ENCODE measurements at regions not wholly inside any gene's neighbourhood (a gene's known extent, or its start where the extent isn't known, plus 50 kb on each side); places are given as distances from the start of the nearest gene placed in this dataset.

GRCh38 chr1:182003953-182004586 is 57.4 kb downstream of the ZNF648 start:
- TF ChIP-seq CTCF (IDR thresholded peaks at IDR 0.05) (no peak), POLR2A (IDR thresholded peaks at IDR 0.05) (no peak)
- DNase-seq (ENCODE audit: low spot score in 2 of 2), result peak in 1 of 2 donors; percentile 86
- WGBS, 2 donors, result 46 to 52% methylated on average over 12 of the region's 12 CpGs

GRCh38 chr1:182003025-182003725 is 58.3 kb downstream of the ZNF648 start:
- TF ChIP-seq POLR2A (IDR thresholded peaks at IDR 0.05) (no peak), CTCF (IDR thresholded peaks at IDR 0.05) (no peak)

More at GRCh38 chr1:182003953-182004586, 57.4 kb downstream of the ZNF648 start:
- no peak overlapping the region for H3K4me3 ChIP-seq (ENCODE audit: low read depth, poor library complexity, severe bottlenecking)
- intact Hi-C loops (cut with DNase I; ENCODE audit: low total_unique reads), result no loop called here

DNA sequence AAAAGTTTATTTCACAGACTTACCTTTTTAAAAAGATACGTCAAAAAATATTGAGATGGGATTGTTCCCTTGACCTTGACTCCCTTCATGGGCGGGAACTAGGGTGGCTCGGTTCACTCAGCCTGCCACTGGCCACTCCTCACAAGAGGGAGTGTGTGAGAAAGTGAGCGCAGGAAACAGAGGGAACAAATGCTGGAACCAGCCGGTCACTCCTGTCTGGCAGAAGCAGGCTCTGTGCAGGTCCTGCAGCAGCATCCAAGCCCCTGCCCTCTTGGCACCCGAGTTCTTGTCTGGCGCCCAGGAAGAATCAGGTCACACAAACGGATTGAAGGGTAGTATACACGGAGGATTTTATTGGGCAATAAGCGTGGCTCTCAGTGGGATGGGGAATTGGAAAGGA is 58.9 kb downstream of the ZNF648 start:
- intact Hi-C loops (cut with DNase I; ENCODE audit: low total_unique reads), result no loop called here
- no peak overlapping the region for H3K4me3 ChIP-seq (ENCODE audit: low read depth, poor library complexity, severe bottlenecking)
- DNase-seq (ENCODE audit: low spot score in 2 of 2), result no peak
- TF ChIP-seq CTCF (IDR thresholded peaks at IDR 0.05) (no peak), POLR2A (IDR thresholded peaks at IDR 0.05) (no peak)
- WGBS, 2 donors, result 34 to 50% methylated on average over 10 of the region's 10 CpGs

More at GRCh38 chr1:182003025-182003725, 58.3 kb downstream of the ZNF648 start:
- intact Hi-C loops (cut with DNase I; ENCODE audit: low total_unique reads), result no loop called here
- H3K4me3 ChIP-seq (ENCODE audit: low read depth, poor library complexity, severe bottlenecking), result no peak overlapping the region
- no peak for DNase-seq (ENCODE audit: low spot score in 2 of 2)
- WGBS, 2 donors, result 37 to 38% methylated on average over 10 of the region's 10 CpGs

DNA sequence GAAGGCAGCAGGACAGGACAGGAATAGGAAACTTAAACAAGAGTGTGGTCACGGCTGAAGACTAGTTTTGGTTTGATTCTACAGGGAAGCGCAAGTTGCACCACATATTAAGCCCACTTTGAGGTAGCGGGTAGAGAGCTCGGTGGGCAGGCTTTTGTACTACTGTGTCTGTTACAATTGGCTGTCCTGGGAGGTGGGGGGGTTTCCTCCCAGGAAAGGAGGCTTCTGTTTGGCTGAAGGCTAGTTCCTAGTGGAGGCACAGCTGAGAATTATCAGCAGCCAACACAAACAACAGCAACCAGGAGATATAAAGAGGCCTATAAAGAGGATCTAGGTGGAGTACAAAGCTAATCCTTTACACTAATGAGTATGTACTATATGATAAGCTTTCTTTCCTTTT is 62.7 kb downstream of the ZNF648 start:
- intact Hi-C loops (cut with DNase I; ENCODE audit: low total_unique reads), result no loop called here
- no peak for DNase-seq (ENCODE audit: low spot score in 2 of 2)
- no peak overlapping the region for H3K4me3 ChIP-seq (ENCODE audit: low read depth, poor library complexity, severe bottlenecking)
- 79 to 82% methylated on average over 4 of the region's 4 CpGs for WGBS, 2 donors
- no peak for TF ChIP-seq CTCF (IDR thresholded peaks at IDR 0.05)
- TF ChIP-seq POLR2A (IDR thresholded peaks at IDR 0.05), result no peak

DNA sequence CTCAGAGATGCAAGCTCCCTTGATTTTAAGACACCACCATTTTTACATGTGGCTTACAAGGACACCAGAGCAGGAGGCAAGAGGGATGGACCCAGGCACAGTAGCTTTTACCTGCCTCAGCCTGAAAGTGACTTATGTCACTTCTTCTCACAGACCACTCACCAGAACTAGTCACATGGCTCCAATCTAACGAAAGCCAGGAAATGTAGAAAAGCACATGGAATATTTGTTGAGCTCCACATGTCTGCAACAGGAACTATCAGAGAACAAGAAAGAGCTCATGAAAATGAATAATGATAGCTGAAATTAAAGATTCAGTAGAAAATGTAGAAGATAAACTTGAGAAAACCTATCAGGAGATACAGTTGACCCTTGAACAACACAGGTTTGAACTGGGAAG is 69.4 kb downstream of the ZNF648 start:
- 35 to 61% methylated on average over 1 of the region's 1 CpG for WGBS, 2 donors
- no peak for DNase-seq (ENCODE audit: low spot score in 2 of 2)
- TF ChIP-seq POLR2A (IDR thresholded peaks at IDR 0.05), result no peak
- no peak for TF ChIP-seq CTCF (IDR thresholded peaks at IDR 0.05)
- H3K4me3 ChIP-seq (ENCODE audit: low read depth, poor library complexity, severe bottlenecking), result no peak overlapping the region
- intact Hi-C loops (cut with DNase I; ENCODE audit: low total_unique reads), result no loop called here
